CD14-positive monocyte (primary cell): ENCODE measurements at regions not wholly inside any gene's neighbourhood (a gene's known extent, or its start where the extent isn't known, plus 50 kb on each side); places are given as distances from the start of the nearest gene placed in this dataset.

Experiments used
- DNase-seq, 3 donors: peaks; one replicate each; pipeline ENCODE4 v3.0.0-alpha.2; 2011 to 2022
- H2AFZ ChIP-seq: 2 replicates; pipeline ENCODE4 v1.6.0; 2012; ENCODE audit warnings: mild to moderate bottlenecking, low read depth, low read length, inconsistent platforms; ENCODE audit not compliant: insufficient read depth, poor library complexity, severe bottlenecking
- H3K27ac ChIP-seq, 2 donors: 1 replicate in 1 of 2; 2 replicates in 1 of 2; pipeline ENCODE4 v1.5.1; 2012 to 2013; ENCODE audit warnings: low read length in 2 of 2, control low read depth in 1 of 2, inconsistent platforms in 1 of 2, low read depth in 1 of 2, mild to moderate bottlenecking in 1 of 2
- H3K27me3 ChIP-seq, 2 donors: one replicate each; pipeline versions ENCODE4 v1.6.0 to v1.6.1; 2011 to 2013; ENCODE audit warnings: low read length in 2 of 2; ENCODE audit not compliant: control insufficient read depth in 2 of 2, insufficient read depth in 2 of 2
- H3K36me3 ChIP-seq, 2 donors: replicated peaks in 1 of 2; 1 replicate in 1 of 2; 2 replicates in 1 of 2; pipeline versions ENCODE4 v1.5.1 to v1.6.1; 2012 to 2013; ENCODE audit warnings: low read length in 2 of 2, control low read depth in 1 of 2, inconsistent platforms in 1 of 2, mild to moderate bottlenecking in 1 of 2; ENCODE audit not compliant: insufficient read depth in 2 of 2, control insufficient read depth in 1 of 2
- H3K4me1 ChIP-seq, 2 donors: 1 replicate in 1 of 2; 2 replicates in 1 of 2; pipeline versions ENCODE4 v1.5.1 to v1.6.1; 2012 to 2013; ENCODE audit warnings: low read length in 2 of 2, control low read depth in 1 of 2, inconsistent platforms in 1 of 2, mild to moderate bottlenecking in 1 of 2, moderate library complexity in 1 of 2; ENCODE audit not compliant: insufficient read depth in 2 of 2, control insufficient read depth in 1 of 2
- H3K4me2 ChIP-seq: replicated peaks from 2 replicates; pipeline ENCODE3; 2012; ENCODE audit warnings: low read length, moderate library complexity, mild to moderate bottlenecking; ENCODE audit not compliant: poor library complexity, severe bottlenecking; ENCODE audit errors: extremely low read depth
- H3K4me3 ChIP-seq, 3 experiments: fragments of 200-600 bp in 1 of 3; sonication (generic) in 1 of 3; replicated peaks in 1 of 3; 1 replicate in 2 of 3; 2 replicates in 1 of 3; pipeline ENCODE4 v1.5.1; 2011 to 2013; ENCODE audit warnings: low read length in 3 of 3, mild to moderate bottlenecking in 3 of 3, control low read depth in 2 of 3, low read depth in 2 of 3, inconsistent platforms in 1 of 3, moderate library complexity in 1 of 3
- H3K79me2 ChIP-seq: 2 replicates; pipeline ENCODE4 v1.6.0; 2012; ENCODE audit warnings: mild to moderate bottlenecking, control low read depth, inconsistent platforms, low read length, moderate library complexity; ENCODE audit not compliant: insufficient read depth
- H3K9ac ChIP-seq: 2 replicates; pipeline ENCODE4 v1.6.0; 2017; ENCODE audit warnings: low read length, mild to moderate bottlenecking; ENCODE audit not compliant: insufficient read depth, poor library complexity, severe bottlenecking
- H3K9me3 ChIP-seq, 2 donors: replicated peaks in 1 of 2; 1 replicate in 1 of 2; 2 replicates in 1 of 2; pipeline versions ENCODE4 v1.5.1 to v1.6.1; 2012 to 2013; ENCODE audit warnings: low read length in 2 of 2, control low read depth in 1 of 2; ENCODE audit not compliant: control insufficient read depth in 1 of 2, insufficient read depth in 1 of 2
- H4K20me1 ChIP-seq: 2 replicates; pipeline ENCODE4 v1.6.0; 2012; ENCODE audit warnings: mild to moderate bottlenecking, low read length, control low read depth, moderate library complexity; ENCODE audit not compliant: insufficient read depth
- H3K27ac Mint-ChIP-seq, 7 donors: one replicate each; pipeline ENCODE4 v1.8.0; 2020; ENCODE audit warnings: mild to moderate bottlenecking in 7 of 7, mixed read lengths in 7 of 7, moderate library complexity in 6 of 7, inconsistent platforms in 2 of 7
- H3K27me3 Mint-ChIP-seq, 3 donors: one replicate each; pipeline ENCODE4 v1.8.0; 2021 to 2022; ENCODE audit warnings: low read depth in 3 of 3, mild to moderate bottlenecking in 3 of 3, mixed read lengths in 3 of 3, moderate library complexity in 3 of 3, inconsistent platforms in 1 of 3
- H3K36me3 Mint-ChIP-seq, 2 donors: one replicate each; pipeline ENCODE4 v1.8.0; 2020; ENCODE audit warnings: mixed read lengths in 2 of 2, inconsistent platforms in 1 of 2, mild to moderate bottlenecking in 1 of 2
- H3K4me1 Mint-ChIP-seq: one replicate; pipeline ENCODE4 v1.8.0; 2020; ENCODE audit warnings: mild to moderate bottlenecking, mixed read lengths
- H3K4me3 Mint-ChIP-seq, 2 donors: one replicate each; pipeline ENCODE4 v1.8.0; 2020; ENCODE audit warnings: mild to moderate bottlenecking in 2 of 2, mixed read lengths in 2 of 2, moderate library complexity in 1 of 2
- H3K9me3 Mint-ChIP-seq, 7 donors: one replicate each; pipeline ENCODE4 v1.8.0; 2020 to 2022; ENCODE audit warnings: mixed read lengths in 7 of 7, mild to moderate bottlenecking in 6 of 7, moderate library complexity in 6 of 7, inconsistent platforms in 2 of 7
- CTCF ChIP-seq: fragments of 200-600 bp; IDR thresholded peaks from one replicate; pipeline ENCODE4 v1.8.0; 2022; ENCODE audit warnings: antibody characterized with exemption, mild to moderate bottlenecking
- WGBS: methylation state at CpG from one replicate; pipeline ENCODE4 v1.1.5; 2013; ENCODE audit warnings: missing lambda C conversion rate; ENCODE audit not compliant: insufficient coverage; 5-methylcytosine and 5-hydroxymethylcytosine counted together
- intact Hi-C, 2 donors: fragments of 100-400 bp; cut with micrococcal nuclease; formaldehyde crosslinking; loops; one replicate each; pipeline versions ENCODE4 v1.15.0 to v1.15.1; 2023

GRCh38 chrX:21295246-21295820 lies 78.9 kb upstream of the CNKSR2 start:
- no peak for DNase-seq
- peaks cover 0 to 3% (median 0%) of the 10 kb centered on the region in 7 donors for H3K9me3 Mint-ChIP-seq
- no peaks in the 10 kb centered on the region for H3K4me1 Mint-ChIP-seq
- Histone ChIP-seq H3K4me1 (no peaks in the 10 kb centered on the region), H3K27me3 (no peaks in the 10 kb centered on the region), H4K20me1 (no peaks in the 10 kb centered on the region), H3K36me3 (no peaks in the 10 kb centered on the region), H3K9me3 (peaks cover 0 to 4% of the 10 kb centered on the region in 2 donors), H3K4me3 (no peak overlapping the region), H3K79me2 (no peaks in the 10 kb centered on the region), H3K4me2 (no peak overlapping the region), H3K27ac (no peak overlapping the region), H3K9ac (no peak overlapping the region), H2AFZ (no peak overlapping the region)
- WGBS: no CpG with 5 or more reads among the region's 12 CpGs
- H3K4me3 Mint-ChIP-seq: no peak overlapping the region
- H3K27me3 Mint-ChIP-seq: peaks cover 1 to 6% (median 2%) of the 10 kb centered on the region in 3 donors
- H3K36me3 Mint-ChIP-seq: no peaks in the 10 kb centered on the region
- H3K27ac Mint-ChIP-seq: no peak overlapping the region
- intact Hi-C loops: no loop called here
- TF ChIP-seq CTCF: no peak

- Histone ChIP-seq H3K4me3 (no peak overlapping the region), H3K9ac (no peak overlapping the region), H3K4me1 (no peaks in the 10 kb centered on the region), H3K27ac (no peak overlapping the region), H4K20me1 (no peaks in the 10 kb centered on the region), H3K4me2 (no peak overlapping the region), H2AFZ (no peak overlapping the region), H3K36me3 (no peaks in the 10 kb centered on the region), H3K79me2 (no peaks in the 10 kb centered on the region), H3K27me3 (no peaks in the 10 kb centered on the region), H3K9me3 (no peaks in the 10 kb centered on the region)
- H3K9me3 Mint-ChIP-seq: peaks cover 0 to 3% (median 0%) of the 10 kb centered on the region in 7 donors
- no CpG with 5 or more reads among the region's 2 CpGs for WGBS
- H3K36me3 Mint-ChIP-seq: no peaks in the 10 kb centered on the region
- intact Hi-C loops: no loop called here
- no peak overlapping the region for H3K27ac Mint-ChIP-seq
- H3K27me3 Mint-ChIP-seq: peaks cover 0 to 1% (median 0%) of the 10 kb centered on the region in 3 donors
- H3K4me3 Mint-ChIP-seq: no peak overlapping the region
- H3K4me1 Mint-ChIP-seq: no peaks in the 10 kb centered on the region
- DNase-seq: no peak
- TF ChIP-seq CTCF: no peak
Observed at GRCh38 chrX:21305799-21306336, 68.3 kb upstream of the CNKSR2 start.
